ENCODE measurements at regions not wholly inside any gene's neighbourhood (a gene's known extent, or its start where the extent isn't known, plus 50 kb on each side); places are given as distances from the start of the nearest gene placed in this dataset.

- TF ChIP-seq CREB1 (IDR thresholded peaks at IDR 0.05; ENCODE audit: low read depth): no peak
- no peak for TF ChIP-seq TAF1 (IDR thresholded peaks at IDR 0.05; ENCODE audit: low read depth)
- TF ChIP-seq EGR1 (IDR thresholded peaks at IDR 0.05): no peak
- no peak for TF ChIP-seq NFIC (IDR thresholded peaks at IDR 0.05)
- no peak for TF ChIP-seq REST (IDR thresholded peaks at IDR 0.05; ENCODE audit: low read depth)
- TF ChIP-seq MAX (IDR thresholded peaks at IDR 0.05): no peak
- no peak for TF ChIP-seq YY1 (IDR thresholded peaks at IDR 0.05; ENCODE audit: low read depth)
- no peak for TF ChIP-seq RAD21 (IDR thresholded peaks at IDR 0.05; ENCODE audit: low read depth)
- TF ChIP-seq CEBPB (IDR thresholded peaks at IDR 0.05): no peak
- TF ChIP-seq ZBTB7A (IDR thresholded peaks at IDR 0.05; ENCODE audit: low read depth): no peak
- TF ChIP-seq EP300 (IDR thresholded peaks at IDR 0.05; ENCODE audit: borderline replicate concordance): no peak
- no peak for TF ChIP-seq TEAD4 (IDR thresholded peaks at IDR 0.05)
These were observed 1541.7 kb upstream of the CDH8 start for GRCh38 chr16:63577891-63578290.

GRCh38 chr16:63575041-63575440 is 1538.8 kb upstream of the CDH8 start:
- TF ChIP-seq TCF12 (IDR thresholded peaks at IDR 0.05; ENCODE audit: low read depth) (no peak), TEAD4 (IDR thresholded peaks at IDR 0.05) (no peak), TAF1 (IDR thresholded peaks at IDR 0.05; ENCODE audit: low read depth) (no peak), FOXM1 (IDR thresholded peaks at IDR 0.05; ENCODE audit: borderline replicate concordance, low read depth) (no peak), NFIC (IDR thresholded peaks at IDR 0.05) (no peak), YY1 (IDR thresholded peaks at IDR 0.05; ENCODE audit: low read depth) (no peak), EGR1 (IDR thresholded peaks at IDR 0.05) (no peak), REST (IDR thresholded peaks at IDR 0.05; ENCODE audit: low read depth) (no peak), ZBTB7A (IDR thresholded peaks at IDR 0.05; ENCODE audit: low read depth) (no peak), MAX (IDR thresholded peaks at IDR 0.05) (no peak), EP300 (IDR thresholded peaks at IDR 0.05; ENCODE audit: borderline replicate concordance) (no peak), USF1 (IDR thresholded peaks at IDR 0.05) (no peak), CREB1 (IDR thresholded peaks at IDR 0.05; ENCODE audit: low read depth) (no peak), CEBPB (IDR thresholded peaks at IDR 0.05) (no peak)

GRCh38 chr16:63568164-63568563 is 1531.9 kb upstream of the CDH8 start:
- TF ChIP-seq FOXM1 (IDR thresholded peaks at IDR 0.05; ENCODE audit: borderline replicate concordance, low read depth): no peak
- TF ChIP-seq EP300 (IDR thresholded peaks at IDR 0.05; ENCODE audit: borderline replicate concordance): no peak
- no peak for TF ChIP-seq USF1 (IDR thresholded peaks at IDR 0.05)

- TF ChIP-seq TCF12 (IDR thresholded peaks at IDR 0.05; ENCODE audit: low read depth): no peak
- no peak for TF ChIP-seq EP300 (IDR thresholded peaks at IDR 0.05; ENCODE audit: borderline replicate concordance)
These were observed 1527.7 kb upstream of the CDH8 start for GRCh38 chr16:63563819-63564505.

- TF ChIP-seq USF1 (IDR thresholded peaks at IDR 0.05): no peak
- no peak for TF ChIP-seq EGR1 (IDR thresholded peaks at IDR 0.05)
- TF ChIP-seq EP300 (IDR thresholded peaks at IDR 0.05; ENCODE audit: borderline replicate concordance): no peak
- TF ChIP-seq NFIC (IDR thresholded peaks at IDR 0.05): no peak
- TF ChIP-seq FOXM1 (IDR thresholded peaks at IDR 0.05; ENCODE audit: borderline replicate concordance, low read depth): no peak
- no peak for TF ChIP-seq CEBPB (IDR thresholded peaks at IDR 0.05)
- no peak for TF ChIP-seq RAD21 (IDR thresholded peaks at IDR 0.05; ENCODE audit: low read depth)
- TF ChIP-seq YY1 (IDR thresholded peaks at IDR 0.05; ENCODE audit: low read depth): no peak
- no peak for TF ChIP-seq TCF12 (IDR thresholded peaks at IDR 0.05; ENCODE audit: low read depth)
These were observed 1517.7 kb upstream of the CDH8 start for GRCh38 chr16:63553980-63554379.

GRCh38 chr16:63539276-63539675 is 1503.0 kb upstream of the CDH8 start:
- TF ChIP-seq EP300 (IDR thresholded peaks at IDR 0.05; ENCODE audit: borderline replicate concordance): no peak
- TF ChIP-seq MAX (IDR thresholded peaks at IDR 0.05): no peak
- no peak for TF ChIP-seq RAD21 (IDR thresholded peaks at IDR 0.05; ENCODE audit: low read depth)
- no peak for TF ChIP-seq TEAD4 (IDR thresholded peaks at IDR 0.05)
- TF ChIP-seq NFIC (IDR thresholded peaks at IDR 0.05): no peak
- no peak for TF ChIP-seq TCF12 (IDR thresholded peaks at IDR 0.05; ENCODE audit: low read depth)
- TF ChIP-seq USF1 (IDR thresholded peaks at IDR 0.05): no peak
- TF ChIP-seq YY1 (IDR thresholded peaks at IDR 0.05; ENCODE audit: low read depth): no peak
